ENCODE measurements at regions not wholly inside any gene's neighbourhood (a gene's known extent, or its start where the extent isn't known, plus 50 kb on each side); places are given as distances from the start of the nearest gene placed in this dataset.

DNA sequence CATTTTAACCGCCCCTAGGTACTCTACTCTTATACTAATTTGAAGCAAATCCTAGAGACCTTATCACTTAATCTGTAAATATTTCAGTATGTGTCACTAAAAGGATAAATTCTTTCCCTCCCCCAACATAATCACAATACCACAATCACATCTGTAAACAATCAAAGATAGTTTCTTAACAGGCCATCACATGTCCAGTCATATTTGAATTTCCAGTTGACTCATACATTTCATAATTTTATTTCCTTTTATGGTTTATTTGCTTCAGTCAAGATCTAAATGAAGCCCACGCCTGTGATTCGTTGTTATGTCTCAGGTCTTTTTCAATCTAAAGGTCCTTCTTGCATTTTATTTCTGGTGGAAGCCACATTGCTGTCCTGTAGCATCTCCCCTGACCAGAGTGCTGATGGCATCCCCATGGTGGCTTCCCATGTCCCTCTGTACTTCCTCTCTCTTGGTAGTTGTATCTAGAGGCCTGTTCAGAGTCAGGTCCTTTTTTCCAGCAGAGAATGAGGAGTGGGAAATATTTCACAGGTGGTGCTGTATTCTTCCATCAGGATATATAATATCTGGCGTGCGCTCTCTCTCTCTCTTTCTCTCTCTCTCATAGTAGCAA is 128.6 kb upstream of the SLC22A23 start:
- no peak for DNase-seq

- no peak for DNase-seq
These were observed 127.8 kb upstream of the SLC22A23 start for GRCh38 chr6:3584606-3585005.

DNA sequence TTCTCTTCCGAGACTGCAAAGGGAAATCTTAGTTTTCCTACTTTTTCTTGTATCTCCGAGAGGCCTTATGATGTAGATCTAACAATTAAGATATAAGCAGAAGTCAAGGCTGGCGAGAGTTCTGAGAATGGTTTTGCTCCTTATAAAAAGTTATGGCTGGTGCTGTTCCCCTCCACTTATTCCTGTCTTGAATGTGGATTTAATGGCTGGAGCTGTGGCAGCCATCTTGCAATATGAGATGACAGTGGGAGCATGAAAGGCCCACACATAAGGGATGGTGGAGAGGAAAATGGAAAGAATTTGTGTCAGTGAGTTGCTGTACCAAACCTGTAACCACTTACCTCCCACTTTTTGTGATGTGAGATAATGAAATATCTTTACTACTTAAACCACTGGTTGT is 124.6 kb upstream of the SLC22A23 start:
- DNase-seq, result no peak

GRCh38 chr6:3579652-3580175 is 122.9 kb upstream of the SLC22A23 start:
- no peak for DNase-seq

DNA sequence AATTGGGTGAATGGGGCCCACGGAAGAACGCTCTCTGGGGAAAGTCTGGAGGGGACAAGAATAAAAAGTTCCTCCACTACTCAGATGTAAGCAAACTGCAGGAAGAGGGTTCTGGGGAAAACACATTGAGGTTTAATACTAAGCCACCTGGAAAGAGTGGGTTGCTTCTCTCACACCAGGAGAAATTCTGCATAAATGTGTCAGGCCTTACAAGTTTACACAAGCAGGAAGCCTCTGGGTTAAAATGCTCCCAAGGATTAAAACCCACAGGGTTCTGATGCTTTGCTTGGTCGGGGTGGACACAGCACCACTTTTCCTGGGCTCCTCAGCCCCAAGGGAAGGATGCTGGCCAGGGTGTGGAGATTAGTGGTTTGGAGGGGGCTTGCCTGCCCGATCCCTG is 122.1 kb upstream of the SLC22A23 start:
- no peak for DNase-seq

- no peak for DNase-seq
These were observed 120.7 kb upstream of the SLC22A23 start for GRCh38 chr6:3577517-3577916.

DNA sequence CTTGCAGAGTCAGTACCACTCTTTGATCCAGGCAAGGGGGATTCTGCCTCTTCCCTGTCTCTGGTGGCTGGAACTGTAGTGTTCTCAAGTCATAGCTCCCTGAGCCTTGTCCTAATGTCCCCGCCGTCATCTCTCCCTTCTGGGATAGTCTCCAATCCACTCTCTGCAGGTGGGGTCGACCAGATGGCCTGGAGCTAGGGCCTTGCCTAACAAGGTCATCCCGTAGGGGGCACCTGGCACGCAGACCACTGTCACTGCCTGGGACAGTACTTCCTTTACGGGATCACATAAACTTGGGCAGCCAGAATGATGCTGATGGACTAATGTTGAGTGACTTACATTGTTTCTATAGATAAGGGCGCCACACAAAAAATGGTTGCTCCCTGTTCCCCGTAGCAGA is 118.9 kb upstream of the SLC22A23 start:
- DNase-seq, result no peak

DNA sequence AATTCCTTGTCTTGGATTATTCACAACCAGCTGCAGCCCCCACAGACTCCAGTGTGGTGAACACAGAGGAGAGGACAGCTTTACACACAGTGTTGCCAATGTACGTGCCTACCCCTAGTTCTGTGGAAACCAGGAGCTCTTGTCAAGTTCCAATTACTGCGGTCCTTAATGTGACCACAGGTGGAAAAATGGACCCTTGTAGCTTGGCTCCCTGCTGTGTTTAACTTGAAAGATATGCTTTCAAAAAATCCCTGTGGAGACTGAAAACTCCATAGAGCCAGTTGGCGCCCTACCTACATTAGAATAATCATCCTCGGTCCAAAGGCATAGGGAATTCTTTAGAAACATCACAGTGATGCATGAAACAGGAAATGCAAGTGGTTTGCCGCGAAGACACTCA is 118.3 kb upstream of the SLC22A23 start:
- DNase-seq, result no peak

DNA sequence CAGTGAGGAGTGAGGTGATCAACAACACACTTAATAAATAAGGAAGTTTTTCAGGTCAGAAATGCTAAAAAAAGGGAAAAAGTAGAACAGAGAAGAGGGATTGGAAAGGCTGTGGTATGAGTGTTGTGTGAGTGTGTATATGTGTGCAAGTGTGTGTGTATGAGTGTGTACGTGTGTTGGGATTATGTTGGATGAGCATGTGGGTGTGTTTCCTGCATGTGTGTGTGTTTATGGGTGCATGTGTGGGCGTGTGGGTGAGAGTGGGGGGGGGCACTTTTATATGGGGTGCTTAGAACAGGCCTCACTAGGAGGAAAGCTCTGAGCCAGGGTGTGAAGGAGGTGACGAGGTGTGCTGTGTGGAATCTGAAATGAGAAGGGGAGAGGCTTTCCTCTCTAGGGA is 116.8 kb upstream of the SLC22A23 start:
- no peak for DNase-seq

GRCh38 chr6:3571836-3572235 is 115.0 kb upstream of the SLC22A23 start:
- no peak for DNase-seq

DNA sequence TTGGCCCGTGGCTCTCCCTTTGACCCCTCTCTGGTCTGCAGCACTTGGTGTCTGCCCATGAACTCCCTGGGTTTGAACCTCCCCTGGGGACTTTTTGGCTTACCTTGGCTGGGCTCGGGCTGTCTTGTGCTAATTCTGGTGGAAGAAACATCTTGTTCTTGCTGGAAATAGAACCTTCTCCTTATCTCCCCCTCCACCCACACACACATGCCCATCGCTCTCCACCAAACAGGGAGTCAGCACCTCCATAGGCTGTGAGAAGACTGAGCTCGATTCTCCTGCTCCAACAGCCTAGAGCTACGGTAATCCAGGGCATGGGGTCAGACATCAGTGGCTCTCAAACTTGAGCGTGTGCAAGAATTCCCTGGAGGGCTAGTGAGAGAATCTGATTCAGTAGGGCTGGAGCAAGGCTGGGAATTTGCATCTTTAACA is 114.4 kb upstream of the SLC22A23 start:
- no peak for DNase-seq

DNA sequence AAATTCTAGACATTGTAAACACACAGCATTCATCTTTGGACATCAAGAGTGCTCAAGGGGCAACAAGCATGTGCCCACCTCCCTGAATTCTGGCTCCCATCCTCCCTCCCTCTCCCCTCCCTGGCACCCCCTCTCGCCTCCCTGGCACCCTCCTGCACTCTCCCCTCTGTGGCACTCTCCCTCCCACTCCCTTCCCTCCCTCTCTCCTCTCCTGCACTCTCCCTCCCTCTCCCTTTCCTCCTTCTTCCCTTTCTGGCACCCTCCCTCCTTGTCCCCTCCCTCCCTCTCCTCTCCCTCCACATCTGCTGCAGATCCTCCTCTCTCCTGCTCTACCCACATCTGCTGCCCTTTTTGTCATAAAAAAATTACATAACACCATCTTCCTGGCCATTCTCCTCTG is 113.0 kb upstream of the SLC22A23 start:
- DNase-seq, result no peak

- DNase-seq, result no peak
These were observed 111.7 kb upstream of the SLC22A23 start for GRCh38 chr6:3568396-3569082.

GRCh38 chr6:3566812-3567211 is 110.0 kb upstream of the SLC22A23 start:
- DNase-seq, result no peak

- no peak for DNase-seq
These were observed 108.4 kb upstream of the SLC22A23 start for GRCh38 chr6:3565291-3565690.

DNA sequence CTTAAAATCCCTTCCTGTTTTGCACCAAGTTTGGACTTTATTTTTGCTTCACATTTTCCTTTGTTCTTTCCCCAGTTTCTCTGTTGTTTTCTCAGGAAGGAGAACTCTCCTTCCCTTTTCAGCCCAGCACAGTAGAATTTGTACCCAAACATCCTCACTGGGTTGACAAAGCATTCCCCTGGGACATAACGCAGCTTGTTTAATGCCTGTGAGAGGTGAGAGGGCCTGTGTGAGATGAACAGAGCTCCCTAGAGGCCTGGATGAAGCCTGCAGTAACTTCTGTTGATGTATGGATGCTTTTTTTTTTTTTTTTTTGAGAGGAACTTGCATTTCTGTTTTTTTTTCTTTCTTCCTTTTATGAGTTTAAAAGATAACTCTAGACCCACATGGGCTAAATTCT is 104.9 kb upstream of the SLC22A23 start:
- DNase-seq, result no peak

GRCh38 chr6:3560211-3560610 is 103.4 kb upstream of the SLC22A23 start:
- no peak for DNase-seq

GRCh38 chr6:3559561-3559960 is 102.7 kb upstream of the SLC22A23 start:
- no peak for DNase-seq

- no peak for DNase-seq
These were observed 100.5 kb upstream of the SLC22A23 start for GRCh38 chr6:3557336-3557735.

DNA sequence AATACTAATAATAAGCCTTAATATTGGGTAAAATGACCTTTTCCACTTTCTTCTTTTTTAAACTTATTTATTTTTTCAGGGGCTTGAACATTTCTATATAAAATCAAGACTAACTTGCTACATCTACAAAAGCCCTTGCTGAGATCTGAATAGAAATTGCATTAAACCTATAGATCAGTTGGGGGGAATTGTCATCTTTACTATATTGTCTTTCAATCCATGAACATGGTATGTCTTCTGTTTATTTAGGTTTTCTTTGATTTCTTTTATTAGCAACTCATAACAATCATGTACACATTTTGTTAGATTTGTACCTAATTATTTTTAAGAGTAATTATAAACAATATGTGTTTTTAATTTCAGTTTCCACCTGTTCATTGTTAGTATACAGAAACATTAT is 96.4 kb upstream of the SLC22A23 start:
- no peak for DNase-seq

GRCh38 chr6:3551716-3552511 is 95.1 kb upstream of the SLC22A23 start:
- DNase-seq, result no peak

GRCh38 chr6:3549314-3549940 is 92.6 kb upstream of the SLC22A23 start:
- no peak for DNase-seq

DNA sequence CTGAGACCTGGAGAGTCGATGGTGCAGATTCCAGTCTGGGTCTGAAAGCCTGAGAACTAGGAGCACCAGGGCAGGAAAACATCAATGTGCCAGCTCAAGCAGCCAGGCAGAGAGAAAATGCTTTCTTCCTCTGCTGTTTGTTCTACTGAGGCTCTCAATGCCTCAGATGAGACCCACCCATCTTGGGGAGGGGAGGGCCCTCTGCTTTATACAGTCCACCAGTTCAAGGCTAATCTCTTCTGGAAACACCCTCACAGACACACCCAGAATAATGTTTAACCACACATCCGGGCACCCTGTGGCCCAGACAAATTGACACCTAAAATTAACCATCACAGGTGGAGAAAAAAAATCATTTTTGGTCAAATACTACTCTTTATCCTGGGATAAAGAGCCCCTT is 89.3 kb upstream of the SLC22A23 start:
- DNase-seq, result no peak
